Spleen (tissue), 11 donors: ENCODE measurements at regions not wholly inside any gene's neighbourhood (a gene's known extent, or its start where the extent isn't known, plus 50 kb on each side); places are given as distances from the start of the nearest gene placed in this dataset.

ENCODE experiments used
- DNase-seq: peaks from one replicate; pipeline ENCODE4 v3.0.0-alpha.2; 2020
- H3K27ac ChIP-seq, 8 donors: fragments of 200-600 bp; sonication (generic) in 7 of 8; 1 replicate in 4 of 8; 2 replicates in 4 of 8; pipeline versions ENCODE4 v1.5.0 to v1.8.0; 2016 to 2021; ENCODE audit warnings: inconsistent platforms in 4 of 8, mild to moderate bottlenecking in 4 of 8, moderate library complexity in 1 of 8
- H3K27me3 ChIP-seq, 7 donors: fragments of 200-600 bp; sonication (generic) in 6 of 7; replicated peaks in 1 of 7; 1 replicate in 4 of 7; 2 replicates in 3 of 7; pipeline versions ENCODE4 v1.5.0 to v1.8.0; 2016 to 2021; ENCODE audit warnings: inconsistent platforms in 3 of 7, mild to moderate bottlenecking in 1 of 7
- H3K36me3 ChIP-seq, 6 donors: fragments of 200-600 bp; sonication (generic) in 5 of 6; 1 replicate in 4 of 6; 2 replicates in 2 of 6; pipeline versions ENCODE4 v1.5.0 to v1.8.0; 2016 to 2021; ENCODE audit warnings: inconsistent platforms in 2 of 6
- H3K4me1 ChIP-seq, 6 donors: fragments of 200-600 bp; sonication (generic) in 5 of 6; 1 replicate in 3 of 6; 2 replicates in 3 of 6; pipeline versions ENCODE4 v1.5.0 to v1.8.0; 2016 to 2021; ENCODE audit warnings: inconsistent platforms in 3 of 6
- H3K4me3 ChIP-seq, 8 donors: fragments of 200-600 bp; sonication (generic) in 7 of 8; 1 replicate in 4 of 8; 2 replicates in 4 of 8; pipeline versions ENCODE4 v1.5.0 to v1.8.0; 2016 to 2021; ENCODE audit warnings: inconsistent platforms in 4 of 8, mild to moderate bottlenecking in 4 of 8, moderate library complexity in 2 of 8
- H3K9me3 ChIP-seq, 8 donors: fragments of 200-600 bp; sonication (generic) in 7 of 8; 1 replicate in 4 of 8; 2 replicates in 4 of 8; pipeline versions ENCODE4 v1.5.0 to v1.8.0; 2016 to 2021; ENCODE audit warnings: inconsistent platforms in 4 of 8
- CTCF ChIP-seq, 11 experiments: fragments of 200-600 bp in 7 of 11; fragments of 450-650 bp in 4 of 11; sonication (generic) in 4 of 11; IDR thresholded peaks in 8 of 11; conservative IDR thresholded peaks in 3 of 11; 1 replicate in 7 of 11; 2 replicates in 4 of 11; pipeline versions ENCODE4 v1.4.0 to v1.8.0; 2016 to 2021; ENCODE audit warnings: antibody characterized with exemption in 11 of 11, inconsistent platforms in 4 of 11, mild to moderate bottlenecking in 1 of 11
- POLR2A ChIP-seq, 3 donors: fragments of 450-650 bp; IDR thresholded peaks; one replicate each; pipeline ENCODE4 v1.5.1; 2017; ENCODE audit warnings: antibody characterized with exemption in 3 of 3, mild to moderate bottlenecking in 1 of 3
- POLR2AphosphoS5 ChIP-seq, 3 donors: sonication (generic); formaldehyde crosslinking; IDR thresholded peaks; one replicate each; pipeline ENCODE4 v1.5.1; 2017; ENCODE audit warnings: antibody characterized with exemption in 3 of 3
- WGBS, 5 donors: extraction: QIAGEN DNeasy Blood & Tissue Kit in 3 of 5; methylation state at CpG; one replicate each; pipeline versions ENCODE4 v1.1.5 to v1.1.7; 2013 to 2018; 5-methylcytosine and 5-hydroxymethylcytosine counted together
- intact Hi-C: fragments of 100-400 bp; cut with DNase I; formaldehyde crosslinking; loops from one replicate; pipeline ENCODE4 v1.15.0; 2023; ENCODE audit warnings: low total_unique reads
- donor health status: healthy with polysubstance abuse.
- donor health status: DM: no; HTN: no; CAD: no; lungs with moderate emphysema.
- donor health status: DM: no; HTN: no; CAD: no.
- donor health status: Bipolar disorder and iron deficiency.
- donor health status: healthy.
- donor health status: DM: no; HTN: no; CAD: no.
- donor health status: DM: yes; HTN: yes; CAD: no.

DNA sequence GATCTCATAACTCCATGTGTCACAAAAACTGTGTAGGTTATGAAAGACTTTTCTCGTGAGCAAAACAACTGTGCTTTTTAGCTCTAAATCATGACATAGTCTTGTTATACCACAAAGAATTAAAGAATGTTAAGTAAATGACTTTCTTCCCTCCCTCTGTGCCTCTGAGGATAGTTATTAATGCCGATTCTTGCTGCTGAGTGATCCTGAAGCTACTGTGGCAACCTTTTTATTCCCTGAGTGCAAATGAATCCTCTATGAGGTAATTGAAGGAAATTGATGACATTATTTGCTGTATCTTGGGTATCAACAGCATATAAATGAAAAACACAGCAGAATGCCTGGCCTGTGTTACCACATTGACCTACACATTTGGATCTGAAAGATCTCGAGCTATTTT lies 142.2 kb upstream of the HDAC9 start:
- DNase-seq, result no peak
- Histone ChIP-seq H3K36me3 (no peaks in the 10 kb centered on the region), H3K27ac (no peak overlapping the region), H3K4me3 (no peak overlapping the region), H3K9me3 (no peaks in the 10 kb centered on the region), H3K4me1 (peaks cover 5 to 51% (median 20%) of the 10 kb centered on the region in 6 donors), H3K27me3 (no peaks in the 10 kb centered on the region)
- intact Hi-C loops, result loop anchor here (10.0 kb wide), 1 partner anchor 311 kb away; no protein-coding TSS in a partner anchor
- 66 to 90% (median 80%) methylated on average over 3 of the region's 3 CpGs for WGBS, 5 donors
- TF ChIP-seq POLR2AphosphoS5 (IDR thresholded peaks at IDR 0.05) (no peak), CTCF (IDR thresholded peaks at IDR 0.05 in 8 of 11, conservative IDR thresholded peaks at IDR 0.05 in 3 of 11) (no peak), POLR2A (IDR thresholded peaks at IDR 0.05) (no peak)

- TF ChIP-seq CTCF (IDR thresholded peaks at IDR 0.05 in 8 of 11, conservative IDR thresholded peaks at IDR 0.05 in 3 of 11) (no peak), POLR2A (IDR thresholded peaks at IDR 0.05) (no peak), POLR2AphosphoS5 (IDR thresholded peaks at IDR 0.05) (no peak)
- Histone ChIP-seq H3K27ac (peak overlapping the region in 5 of 8 donors; percentile 0 to 58 (median 48)), H3K4me1 (peaks cover 5 to 51% (median 20%) of the 10 kb centered on the region in 6 donors), H3K9me3 (no peaks in the 10 kb centered on the region), H3K36me3 (no peaks in the 10 kb centered on the region), H3K4me3 (no peak overlapping the region), H3K27me3 (no peaks in the 10 kb centered on the region)
- intact Hi-C loops, result loop anchor here (10.0 kb wide), 1 partner anchor 310 kb away; no protein-coding TSS in a partner anchor
- DNase-seq, result no peak
- WGBS, 5 donors, result 64 to 74% (median 69%) methylated on average over 6 of the region's 6 CpGs
Measured at GRCh38 chr7:18354108-18355085, 141.2 kb upstream of the HDAC9 start.

GRCh38 chr7:18356191-18356645 lies 139.3 kb upstream of the HDAC9 start:
- WGBS, 5 donors, result 2 to 4% (median 3%) methylated on average over 5 of the region's 5 CpGs
- TF ChIP-seq POLR2AphosphoS5 (IDR thresholded peaks at IDR 0.05) (no peak), CTCF (IDR thresholded peaks at IDR 0.05 in 8 of 11, conservative IDR thresholded peaks at IDR 0.05 in 3 of 11) (peak; percentile 47 to 82 (median 72))
- no peak for DNase-seq
- Histone ChIP-seq H3K27ac (peak overlapping the region; percentile 16 to 61 (median 53)), H3K9me3 (no peaks in the 10 kb centered on the region), H3K27me3 (no peaks in the 10 kb centered on the region), H3K4me1 (peaks cover 5 to 51% (median 20%) of the 10 kb centered on the region in 6 donors), H3K4me3 (peak overlapping the region in 1 of 8 donors; percentile 31), H3K36me3 (no peaks in the 10 kb centered on the region)
- intact Hi-C loops, result loop anchor here (10.0 kb wide), 1 partner anchor 309 kb away; no protein-coding TSS in a partner anchor

DNA sequence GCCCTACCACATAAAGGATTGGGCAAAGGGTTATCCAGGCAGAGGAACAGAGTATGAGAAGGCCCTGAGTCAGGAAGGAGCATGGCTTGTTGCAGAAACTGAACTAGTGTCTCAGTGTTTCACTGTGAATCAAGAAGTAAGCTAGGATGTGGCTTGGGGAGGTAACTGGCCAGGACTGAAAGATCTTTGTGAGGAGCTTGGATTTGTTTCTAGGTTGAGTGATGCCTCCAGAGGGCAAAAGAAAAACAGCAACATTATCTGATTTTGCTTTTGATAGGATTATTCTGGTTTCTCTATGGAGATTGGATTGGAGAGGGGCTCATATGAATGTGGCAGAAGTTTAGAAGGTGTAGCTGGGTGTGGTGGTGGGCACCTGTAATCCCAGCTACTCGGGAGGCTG lies 137.9 kb upstream of the HDAC9 start:
- no peaks in the 10 kb centered on the region for H3K36me3 ChIP-seq
- peaks cover 5 to 45% (median 18%) of the 10 kb centered on the region in 6 donors for H3K4me1 ChIP-seq
- DNase-seq, result no peak
- no peak overlapping the region for H3K4me3 ChIP-seq
- WGBS, 5 donors, result 90 to 100% (median 95%) methylated on average over 1 of the region's 1 CpG
- peak in 1 of 11 experiments; percentile 6 for TF ChIP-seq CTCF (IDR thresholded peaks at IDR 0.05 in 8 of 11, conservative IDR thresholded peaks at IDR 0.05 in 3 of 11)
- TF ChIP-seq POLR2AphosphoS5 (IDR thresholded peaks at IDR 0.05), result no peak
- H3K27me3 ChIP-seq, result no peaks in the 10 kb centered on the region
- intact Hi-C loops, result loop anchor here (10.0 kb wide), 1 partner anchor 307 kb away; no protein-coding TSS in a partner anchor
- H3K27ac ChIP-seq, result no peak overlapping the region
- no peaks in the 10 kb centered on the region for H3K9me3 ChIP-seq
